ENCODE measurements at regions not wholly inside any gene's neighbourhood (a gene's known extent, or its start where the extent isn't known, plus 50 kb on each side); places are given as distances from the start of the nearest gene placed in this dataset.
"Not testable (repeated sequence)": the region's sequence is repeated elsewhere in the genome, so short reads cannot be mapped to it uniquely, and the experiment has no call there.

GRCh38 chr12:107497231-107497630 is 188.4 kb upstream of the PWP1 start:
- no peak for DNase-seq
- H3K9me3 Mint-ChIP-seq = peaks cover 3% of the 10 kb centered on the region
- no peaks in the 10 kb centered on the region for H3K27me3 Mint-ChIP-seq
- CTCF ChIA-PET = no interaction called here
- peaks cover 2% of the 10 kb centered on the region for H3K36me3 Mint-ChIP-seq
- no peak overlapping the region for H3K4me3 Mint-ChIP-seq
- H3K4me1 Mint-ChIP-seq = peaks cover 10% of the 10 kb centered on the region
- H3K27ac Mint-ChIP-seq = no peak overlapping the region

DNA sequence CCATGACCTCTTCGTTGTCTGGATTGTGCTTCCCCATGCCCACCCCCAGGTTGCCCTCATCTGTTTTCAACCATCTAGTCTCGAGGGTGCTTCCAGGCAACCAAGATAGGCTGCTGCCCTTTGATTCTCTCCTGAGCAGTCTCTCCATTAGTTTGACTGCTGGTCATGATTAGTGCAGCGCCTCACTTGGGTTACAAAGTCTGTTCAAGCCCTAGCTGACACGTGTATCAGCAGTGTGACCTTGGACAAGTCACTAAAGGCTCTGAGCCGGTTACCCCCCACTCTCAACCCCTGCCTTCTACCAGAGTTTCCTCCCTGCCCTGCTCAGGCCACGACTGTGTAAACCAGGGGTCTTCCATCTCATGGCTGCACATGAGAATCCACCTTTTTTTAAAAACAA is 185.3 kb upstream of the PWP1 start:
- CTCF ChIA-PET = interaction anchor here (1.1 kb wide), 1 partner anchor 33 kb away, joined by 3 read pairs; no protein-coding TSS in a partner anchor
- Mint-ChIP-seq H3K4me1 (no peaks in the 10 kb centered on the region), H3K36me3 (peaks cover 2% of the 10 kb centered on the region), H3K4me3 (no peak overlapping the region), H3K27me3 (no peaks in the 10 kb centered on the region), H3K27ac (no peak overlapping the region), H3K9me3 (peaks cover 3% of the 10 kb centered on the region)
- DNase-seq = no peak

- Mint-ChIP-seq H3K4me3 (no peak overlapping the region), H3K9me3 (peaks cover 3% of the 10 kb centered on the region), H3K36me3 (peaks cover 2% of the 10 kb centered on the region), H3K4me1 (no peaks in the 10 kb centered on the region), H3K27ac (no peak overlapping the region), H3K27me3 (no peaks in the 10 kb centered on the region)
- CTCF ChIA-PET = no interaction called here
- no peak for DNase-seq
These were observed 183.9 kb upstream of the PWP1 start for GRCh38 chr12:107501681-107502080.

DNA sequence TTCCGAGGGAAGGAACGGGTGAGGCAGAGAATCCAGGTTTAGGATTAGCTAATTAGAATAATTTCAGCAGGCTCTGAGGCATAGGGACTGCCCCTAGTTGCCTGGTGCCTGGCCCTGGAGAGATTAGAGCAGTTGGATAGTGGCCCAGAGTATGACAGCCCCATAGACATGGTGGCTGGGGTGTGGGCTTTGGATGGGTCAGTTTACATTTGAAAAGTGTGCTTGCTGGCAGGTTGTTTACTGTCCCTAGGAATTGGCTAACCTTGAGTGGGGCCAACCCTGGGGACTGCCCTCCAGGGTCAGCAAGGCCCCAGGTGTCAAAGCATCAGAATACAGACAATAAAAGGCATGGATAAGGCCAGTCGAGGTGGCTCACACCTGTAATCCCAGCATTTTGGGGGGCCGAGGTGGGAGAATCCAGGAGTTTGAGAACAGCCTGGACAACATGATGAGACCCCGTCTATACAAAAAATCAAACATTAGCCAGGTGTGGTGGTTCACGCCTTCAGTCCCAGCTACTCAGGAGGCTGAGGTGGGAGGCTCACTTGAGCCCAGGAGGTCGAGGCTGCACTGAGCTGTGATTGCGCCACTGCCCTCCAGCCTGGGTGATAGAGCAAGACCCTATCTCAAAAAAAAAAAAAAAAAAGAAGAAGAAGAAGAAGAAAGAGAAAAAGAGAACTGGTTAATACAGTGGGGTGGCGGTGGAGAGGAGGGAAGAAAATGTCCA is 182.3 kb upstream of the PWP1 start:
- no peak for DNase-seq
- no peak overlapping the region for H3K27ac Mint-ChIP-seq
- CTCF ChIA-PET = no interaction called here

GRCh38 chr12:107503887-107504885 is 181.4 kb upstream of the PWP1 start:
- no peak overlapping the region for H3K4me3 Mint-ChIP-seq
- CTCF ChIA-PET = no interaction called here
- H3K27ac Mint-ChIP-seq = no peak overlapping the region
- H3K4me1 Mint-ChIP-seq = no peaks in the 10 kb centered on the region
- DNase-seq = no peak
- no peaks in the 10 kb centered on the region for H3K27me3 Mint-ChIP-seq
- no peaks in the 10 kb centered on the region for H3K9me3 Mint-ChIP-seq
- no peaks in the 10 kb centered on the region for H3K36me3 Mint-ChIP-seq

More for the DNA sequence above, 182.3 kb upstream of the PWP1 start:
- Mint-ChIP-seq H3K4me3 (no peak overlapping the region), H3K27me3 (no peaks in the 10 kb centered on the region), H3K4me1 (no peaks in the 10 kb centered on the region), H3K36me3 (no peaks in the 10 kb centered on the region), H3K9me3 (no peaks in the 10 kb centered on the region)

- Mint-ChIP-seq H3K27ac (no peak overlapping the region), H3K4me1 (no peaks in the 10 kb centered on the region), H3K4me3 (no peak overlapping the region), H3K36me3 (no peaks in the 10 kb centered on the region), H3K9me3 (no peaks in the 10 kb centered on the region), H3K27me3 (no peaks in the 10 kb centered on the region)
- DNase-seq = no peak
- CTCF ChIA-PET = no interaction called here
These were observed 176.2 kb upstream of the PWP1 start for GRCh38 chr12:107509421-107509820.

DNA sequence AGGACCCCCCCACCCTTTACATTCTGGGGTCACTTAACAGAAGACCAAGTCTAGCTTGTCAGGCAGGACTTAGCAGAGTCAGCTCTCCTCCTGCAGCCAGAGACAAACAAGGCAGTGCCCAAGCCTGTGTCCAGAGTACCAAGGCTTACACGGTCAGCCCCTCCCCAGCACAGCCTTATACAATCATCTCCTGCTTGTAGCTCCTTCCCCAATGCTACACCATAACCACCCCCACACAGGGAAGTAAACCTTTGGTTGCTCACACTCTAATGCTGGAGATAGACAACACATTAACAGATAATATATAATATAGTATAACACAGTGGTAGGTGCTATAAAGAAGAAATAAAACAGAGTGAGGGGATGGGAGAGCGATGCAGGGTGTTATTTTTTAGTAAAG is 175.4 kb upstream of the PWP1 start:
- peaks cover 5% of the 10 kb centered on the region for H3K4me1 Mint-ChIP-seq
- H3K27ac Mint-ChIP-seq = no peak overlapping the region
- no peaks in the 10 kb centered on the region for H3K36me3 Mint-ChIP-seq
- H3K27me3 Mint-ChIP-seq = no peaks in the 10 kb centered on the region
- no peaks in the 10 kb centered on the region for H3K9me3 Mint-ChIP-seq
- no peak overlapping the region for H3K4me3 Mint-ChIP-seq
- CTCF ChIA-PET = no interaction called here
- DNase-seq = no peak

DNA sequence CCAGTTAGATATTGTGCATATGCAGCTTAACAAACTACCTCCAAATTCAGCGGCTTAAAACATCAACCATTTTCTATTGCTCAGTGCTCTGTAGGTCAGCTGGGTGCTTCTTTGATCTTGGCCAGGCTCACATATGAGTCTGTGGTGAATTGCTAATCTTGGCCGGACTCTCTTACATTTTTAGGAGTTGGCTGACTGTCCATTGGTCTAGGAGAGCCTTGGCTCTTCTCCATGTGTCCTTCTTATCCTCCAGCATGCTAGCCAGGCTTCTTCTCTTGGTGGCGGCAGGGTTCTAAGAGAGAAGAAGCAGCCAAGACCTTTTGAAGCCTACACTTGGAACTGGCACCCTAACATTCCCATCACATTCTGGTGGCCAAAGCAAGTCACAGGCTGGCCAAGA is 174.3 kb upstream of the PWP1 start:
- peaks cover 11% of the 10 kb centered on the region for H3K4me1 Mint-ChIP-seq
- H3K4me3 Mint-ChIP-seq = no peak overlapping the region
- CTCF ChIA-PET = no interaction called here
- no peaks in the 10 kb centered on the region for H3K9me3 Mint-ChIP-seq
- no peaks in the 10 kb centered on the region for H3K36me3 Mint-ChIP-seq
- H3K27me3 Mint-ChIP-seq = no peaks in the 10 kb centered on the region
- DNase-seq = no peak
- H3K27ac Mint-ChIP-seq = no peak overlapping the region

DNA sequence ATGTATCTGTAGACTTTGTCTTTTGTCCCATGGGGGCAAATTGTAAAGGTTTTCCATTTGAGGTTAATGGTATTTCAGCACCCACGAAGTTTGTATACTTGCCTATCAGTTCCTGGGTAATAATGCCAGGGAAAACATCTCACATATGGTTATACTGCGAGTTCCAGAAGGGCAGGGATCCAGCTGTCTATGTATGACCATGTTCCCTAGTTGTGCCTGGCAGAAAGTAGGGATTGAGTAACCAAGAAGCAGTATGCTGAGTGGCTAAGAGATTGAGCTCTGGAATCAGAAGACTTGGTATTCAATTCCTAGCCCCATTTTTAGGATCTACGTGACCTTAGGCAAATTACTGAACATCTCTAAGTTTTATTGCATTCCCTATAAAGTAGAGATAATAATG is 173.2 kb upstream of the PWP1 start:
- CTCF ChIA-PET = no interaction called here
- no peak for DNase-seq

DNA sequence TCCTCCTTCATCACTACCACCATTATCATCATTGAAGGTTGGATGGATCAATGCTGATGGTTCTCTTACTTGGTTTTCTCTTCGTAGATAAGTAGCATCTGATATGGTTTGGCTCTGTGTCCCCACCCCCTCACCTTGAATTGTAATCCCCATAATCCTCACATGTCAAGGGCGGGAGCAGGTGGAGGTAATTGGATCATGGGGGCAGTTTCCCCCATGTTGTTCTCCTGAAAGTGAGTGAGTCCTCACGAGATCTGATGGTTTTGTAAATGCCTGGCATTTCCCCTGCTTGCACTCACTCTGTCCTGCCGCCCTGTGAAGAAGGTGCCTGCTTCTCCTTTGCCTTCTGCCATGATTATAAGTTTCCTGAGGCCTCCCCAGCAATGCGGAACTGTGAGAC is 172.4 kb upstream of the PWP1 start:
- H3K4me3 Mint-ChIP-seq = no peak overlapping the region
- H3K9me3 Mint-ChIP-seq = no peaks in the 10 kb centered on the region
- CTCF ChIA-PET = no interaction called here
- no peak for DNase-seq
- no peaks in the 10 kb centered on the region for H3K36me3 Mint-ChIP-seq
- H3K4me1 Mint-ChIP-seq = peaks cover 11% of the 10 kb centered on the region
- no peaks in the 10 kb centered on the region for H3K27me3 Mint-ChIP-seq
- no peak overlapping the region for H3K27ac Mint-ChIP-seq

More for the DNA sequence above, 173.2 kb upstream of the PWP1 start:
- Mint-ChIP-seq H3K36me3 (no peaks in the 10 kb centered on the region), H3K27ac (no peak overlapping the region), H3K4me1 (peaks cover 11% of the 10 kb centered on the region), H3K27me3 (no peaks in the 10 kb centered on the region), H3K9me3 (no peaks in the 10 kb centered on the region), H3K4me3 (no peak overlapping the region)

GRCh38 chr12:107513636-107514400 is 171.8 kb upstream of the PWP1 start:
- no peaks in the 10 kb centered on the region for H3K27me3 Mint-ChIP-seq
- H3K4me3 Mint-ChIP-seq = no peak overlapping the region
- CTCF ChIA-PET = no interaction called here
- H3K27ac Mint-ChIP-seq = no peak overlapping the region
- DNase-seq = no peak
- no peaks in the 10 kb centered on the region for H3K36me3 Mint-ChIP-seq
- no peaks in the 10 kb centered on the region for H3K9me3 Mint-ChIP-seq
- H3K4me1 Mint-ChIP-seq = peaks cover 11% of the 10 kb centered on the region

GRCh38 chr12:107514887-107515445 is 170.6 kb upstream of the PWP1 start:
- no peak overlapping the region for H3K27ac Mint-ChIP-seq
- CTCF ChIA-PET = no interaction called here
- H3K9me3 Mint-ChIP-seq = no peaks in the 10 kb centered on the region
- no peaks in the 10 kb centered on the region for H3K36me3 Mint-ChIP-seq
- H3K4me3 Mint-ChIP-seq = no peak overlapping the region
- no peaks in the 10 kb centered on the region for H3K27me3 Mint-ChIP-seq
- DNase-seq = no peak
- peaks cover 11% of the 10 kb centered on the region for H3K4me1 Mint-ChIP-seq

DNA sequence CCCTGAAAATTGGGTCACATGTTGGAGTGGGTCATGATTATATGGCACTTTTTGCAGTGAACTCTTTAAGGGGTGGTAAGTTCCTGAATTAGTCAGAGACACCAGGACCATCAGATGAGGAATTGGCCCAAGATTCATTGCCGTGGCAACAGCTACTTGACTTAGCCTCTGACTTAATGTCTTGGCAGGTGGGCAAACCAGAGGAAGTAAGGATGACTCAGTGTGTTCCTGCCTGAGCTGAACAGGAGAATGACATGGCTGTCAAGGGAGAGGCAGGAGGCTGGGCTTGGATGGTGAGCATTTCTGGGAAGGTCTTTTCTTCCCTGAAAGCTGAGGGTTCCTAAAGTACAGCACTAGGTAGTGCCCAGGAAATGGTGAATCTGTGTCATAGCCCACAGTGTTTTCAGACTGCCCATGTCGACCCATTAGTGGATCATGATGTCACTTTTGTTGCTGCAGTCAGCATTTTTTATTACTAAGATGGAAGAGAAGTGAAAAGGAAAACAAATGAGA is 170.1 kb upstream of the PWP1 start:
- peaks cover 3% of the 10 kb centered on the region for H3K36me3 Mint-ChIP-seq
- H3K4me1 Mint-ChIP-seq = peaks cover 11% of the 10 kb centered on the region
- no peak overlapping the region for H3K27ac Mint-ChIP-seq
- CTCF ChIA-PET = no interaction called here
- no peak for DNase-seq
- no peaks in the 10 kb centered on the region for H3K9me3 Mint-ChIP-seq
- no peak overlapping the region for H3K4me3 Mint-ChIP-seq
- no peaks in the 10 kb centered on the region for H3K27me3 Mint-ChIP-seq

DNA sequence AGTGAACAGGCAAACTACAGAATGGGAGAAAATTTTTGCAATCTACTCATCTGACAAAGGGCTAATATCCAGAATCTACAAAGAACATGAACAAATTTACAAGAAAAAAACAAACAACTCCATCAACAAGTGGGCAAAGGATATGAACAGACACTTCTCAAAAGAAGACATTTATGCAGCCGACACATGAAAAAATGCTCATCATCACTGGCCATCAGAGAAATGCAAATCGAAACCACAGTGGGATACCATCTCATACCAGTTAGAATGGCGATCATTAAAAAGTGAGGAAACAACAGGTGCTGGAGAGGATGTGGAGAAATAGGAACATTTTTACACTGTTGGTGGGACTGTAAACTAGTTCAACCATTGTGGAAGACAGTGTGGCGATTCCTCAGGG is 167.8 kb upstream of the PWP1 start:
- H3K27me3 Mint-ChIP-seq, H3K27ac Mint-ChIP-seq, CTCF ChIA-PET, H3K4me3 Mint-ChIP-seq, DNase-seq, H3K9me3 Mint-ChIP-seq: not testable (repeated sequence)
- Mint-ChIP-seq H3K4me1 (peaks cover 11% of the 10 kb centered on the region), H3K36me3 (peaks cover 19% of the 10 kb centered on the region)

All from activated naive CD4-positive, alpha-beta T cell treated with anti-CD3 and anti-CD28 coated beads, Interleukin-2, amount 10 ng/mL, durations not matched to agents 7 days and 5 days (primary cell).